Keratinocyte (primary cell): ENCODE measurements at regions not wholly inside any gene's neighbourhood (a gene's known extent, or its start where the extent isn't known, plus 50 kb on each side); places are given as distances from the start of the nearest gene placed in this dataset.

Experiments
- DNase-seq: peaks from one replicate; pipeline ENCODE4 v3.0.0-alpha.2; 2011; ENCODE audit warnings: low read depth, missing footprints, low spot score
- FAIRE-seq: peaks from 2 replicates; lab custom pipeline; 2011; peaks lifted over from hg19 to GRCh38; lab: Jason Lieb, UNC
- H2AFZ ChIP-seq: 2 replicates; pipeline ENCODE4 v1.6.0; 2012; ENCODE audit warnings: low read length, control low read depth, inconsistent platforms; ENCODE audit not compliant: control insufficient read depth
- H3K27ac ChIP-seq: 2 replicates; pipeline ENCODE4 v1.5.1; 2011; ENCODE audit warnings: low read length; ENCODE audit not compliant: control insufficient read depth, insufficient read depth
- H3K27me3 ChIP-seq: 3 replicates; pipeline ENCODE4 v1.6.0; 2011; ENCODE audit warnings: low read length; ENCODE audit not compliant: control insufficient read depth, insufficient read depth; ENCODE audit errors: extremely low read depth
- H3K36me3 ChIP-seq, 2 experiments: 2 replicates in 1 of 2; 3 replicates in 1 of 2; pipeline ENCODE4 v1.5.1; 2011; ENCODE audit warnings: low read length in 2 of 2, mild to moderate bottlenecking in 1 of 2; ENCODE audit not compliant: control insufficient read depth in 2 of 2, insufficient read depth in 2 of 2; ENCODE audit errors: extremely low read depth in 1 of 2
- H3K4me1 ChIP-seq: 3 replicates; pipeline ENCODE4 v1.5.1; 2011; ENCODE audit warnings: low read length; ENCODE audit not compliant: control insufficient read depth, insufficient read depth; ENCODE audit errors: extremely low read depth
- H3K4me2 ChIP-seq: 3 replicates; pipeline ENCODE4 v1.6.0; 2011; ENCODE audit warnings: low read depth, low read length; ENCODE audit not compliant: control insufficient read depth, insufficient read depth; ENCODE audit errors: extremely low read depth
- H3K4me3 ChIP-seq, 3 experiments: fragments of 200-600 bp in 1 of 3; sonication (generic) in 1 of 3; 2 replicates in 2 of 3; 3 replicates in 1 of 3; pipeline ENCODE4 v1.5.1; 2011 to 2016; ENCODE audit warnings: low read length in 3 of 3, mild to moderate bottlenecking in 3 of 3, control low read depth in 2 of 3, inconsistent platforms in 1 of 3, low read depth in 1 of 3, mixed read lengths in 1 of 3, mixed run types in 1 of 3, moderate library complexity in 1 of 3; ENCODE audit not compliant: control insufficient read depth in 2 of 3, insufficient read depth in 2 of 3; ENCODE audit errors: extremely low read depth in 1 of 3
- H3K79me2 ChIP-seq: 2 replicates; pipeline ENCODE4 v1.6.0; 2012; ENCODE audit warnings: low read length; ENCODE audit not compliant: control insufficient read depth, insufficient read depth
- H3K9ac ChIP-seq: 3 replicates; pipeline ENCODE4 v1.6.0; 2011; ENCODE audit warnings: low read length; ENCODE audit not compliant: control insufficient read depth, insufficient read depth; ENCODE audit errors: extremely low read depth
- H3K9me1 ChIP-seq: 3 replicates; pipeline ENCODE4 v1.6.0; 2011; ENCODE audit warnings: low read length; ENCODE audit not compliant: control insufficient read depth, insufficient read depth; ENCODE audit errors: extremely low read depth
- H3K9me3 ChIP-seq: 2 replicates; pipeline ENCODE4 v1.5.1; 2012; ENCODE audit warnings: low read depth, low read length; ENCODE audit not compliant: control insufficient read depth
- H4K20me1 ChIP-seq: 3 replicates; pipeline ENCODE4 v1.6.0; 2011; ENCODE audit warnings: low read length; ENCODE audit not compliant: control insufficient read depth, insufficient read depth; ENCODE audit errors: extremely low read depth
- CTCF ChIP-seq, 3 experiments: IDR thresholded peaks in 1 of 3; conservative IDR thresholded peaks in 1 of 3; optimal IDR thresholded peaks in 1 of 3; 2 replicates in 2 of 3; 3 replicates in 1 of 3; pipeline versions ENCODE3 to v1.5.1; 2011; ENCODE audit warnings: low read length in 3 of 3, mild to moderate bottlenecking in 3 of 3, moderate library complexity in 2 of 3, control low read depth in 1 of 3, inconsistent platforms in 1 of 3; ENCODE audit not compliant: insufficient read depth in 2 of 3; ENCODE audit errors: extremely low read depth in 1 of 3
- EZH2 ChIP-seq: IDR thresholded peaks from one replicate; pipeline ENCODE4 v1.6.1; 2012; ENCODE audit warnings: inconsistent platforms, mild to moderate bottlenecking, low read length, moderate library complexity
- dilution Hi-C: fragments of 300-500 bp; cut with MboI; formaldehyde crosslinking; loops from one replicate; pipeline ENCODE4 v1.7.0; 2020; ENCODE audit warnings: low sequenced_read_pairs; ENCODE audit not compliant: extremely low pct_ligation_motif_present

- H2AFZ ChIP-seq, result no peak overlapping the region
- no peak overlapping the region for H3K9ac ChIP-seq
- dilution Hi-C loops, result no loop called here
- no peaks in the 10 kb centered on the region for H3K36me3 ChIP-seq
- TF ChIP-seq CTCF (optimal IDR thresholded peaks at IDR 0.05 in 1 of 3, IDR thresholded peaks at IDR 0.05 in 1 of 3, conservative IDR thresholded peaks at IDR 0.05 in 1 of 3; ENCODE audit: extremely low read depth in 1 of 3, insufficient read depth in 2 of 3, low read length in 3 of 3) (no peak), EZH2 (no peak)
- no peak overlapping the region for H3K27ac ChIP-seq
- no peaks in the 10 kb centered on the region for H3K79me2 ChIP-seq
- no peaks in the 10 kb centered on the region for H3K9me3 ChIP-seq
- DNase-seq, result no peak
- FAIRE-seq, result no peak
- no peak overlapping the region for H3K4me2 ChIP-seq
- no peaks in the 10 kb centered on the region for H3K9me1 ChIP-seq
- peaks cover under 1% of the 10 kb centered on the region for H3K4me1 ChIP-seq
- H3K27me3 ChIP-seq, result no peaks in the 10 kb centered on the region
- no peak overlapping the region for H3K4me3 ChIP-seq
- H4K20me1 ChIP-seq, result no peaks in the 10 kb centered on the region
These were observed 72.0 kb upstream of the PSMA6 start for GRCh38 chr14:35220027-35220676.

GRCh38 chr14:35220920-35221319 lies 71.3 kb upstream of the PSMA6 start:
- Histone ChIP-seq H3K4me1 (no peaks in the 10 kb centered on the region), H3K9me1 (no peaks in the 10 kb centered on the region), H3K27ac (no peak overlapping the region), H4K20me1 (no peaks in the 10 kb centered on the region), H3K4me3 (no peak overlapping the region), H3K9ac (no peak overlapping the region), H3K9me3 (no peaks in the 10 kb centered on the region), H3K4me2 (no peak overlapping the region), H3K36me3 (no peaks in the 10 kb centered on the region), H3K27me3 (no peaks in the 10 kb centered on the region), H3K79me2 (no peaks in the 10 kb centered on the region), H2AFZ (no peak overlapping the region)
- dilution Hi-C loops, result no loop called here
- FAIRE-seq, result no peak
- no peak for TF ChIP-seq EZH2
- no peak for DNase-seq

GRCh38 chr14:35221462-35221861 lies 70.7 kb upstream of the PSMA6 start:
- Histone ChIP-seq H3K9me1 (no peaks in the 10 kb centered on the region), H3K79me2 (no peaks in the 10 kb centered on the region), H3K27ac (no peak overlapping the region), H2AFZ (no peak overlapping the region), H3K4me2 (no peak overlapping the region), H3K9ac (no peak overlapping the region), H3K4me3 (no peak overlapping the region), H4K20me1 (no peaks in the 10 kb centered on the region), H3K27me3 (no peaks in the 10 kb centered on the region), H3K36me3 (no peaks in the 10 kb centered on the region), H3K9me3 (no peaks in the 10 kb centered on the region), H3K4me1 (no peaks in the 10 kb centered on the region)
- dilution Hi-C loops, result no loop called here
- TF ChIP-seq EZH2 (no peak), CTCF (optimal IDR thresholded peaks at IDR 0.05 in 1 of 3, IDR thresholded peaks at IDR 0.05 in 1 of 3, conservative IDR thresholded peaks at IDR 0.05 in 1 of 3; ENCODE audit: extremely low read depth in 1 of 3, insufficient read depth in 2 of 3, low read length in 3 of 3) (no peak)
- no peak for FAIRE-seq
- DNase-seq, result no peak
